ENCODE measurements at regions not wholly inside any gene's neighbourhood (a gene's known extent, or its start where the extent isn't known, plus 50 kb on each side); places are given as distances from the start of the nearest gene placed in this dataset.
A peak's percentile ranks its signal among the peaks of the same experiment; 100 is the strongest.

GRCh38 chr2:163247847-163248220, 409.3 kb upstream of the KCNH7 start:
- H3K36me3 Mint-ChIP-seq (ENCODE audit: low read depth): no peaks in the 10 kb centered on the region
- H3K9me3 Mint-ChIP-seq: no peaks in the 10 kb centered on the region
- no peaks in the 10 kb centered on the region for H3K4me1 Mint-ChIP-seq
- H3K27ac Mint-ChIP-seq: no peak overlapping the region
- H3K4me3 Mint-ChIP-seq: no peak overlapping the region
- TF ChIP-seq CTCF (IDR thresholded peaks at IDR 0.05; ENCODE audit: unreplicated experiment in 3 of 3): no peak
- no peaks in the 10 kb centered on the region for H3K27me3 Mint-ChIP-seq (ENCODE audit: low read depth)

DNA sequence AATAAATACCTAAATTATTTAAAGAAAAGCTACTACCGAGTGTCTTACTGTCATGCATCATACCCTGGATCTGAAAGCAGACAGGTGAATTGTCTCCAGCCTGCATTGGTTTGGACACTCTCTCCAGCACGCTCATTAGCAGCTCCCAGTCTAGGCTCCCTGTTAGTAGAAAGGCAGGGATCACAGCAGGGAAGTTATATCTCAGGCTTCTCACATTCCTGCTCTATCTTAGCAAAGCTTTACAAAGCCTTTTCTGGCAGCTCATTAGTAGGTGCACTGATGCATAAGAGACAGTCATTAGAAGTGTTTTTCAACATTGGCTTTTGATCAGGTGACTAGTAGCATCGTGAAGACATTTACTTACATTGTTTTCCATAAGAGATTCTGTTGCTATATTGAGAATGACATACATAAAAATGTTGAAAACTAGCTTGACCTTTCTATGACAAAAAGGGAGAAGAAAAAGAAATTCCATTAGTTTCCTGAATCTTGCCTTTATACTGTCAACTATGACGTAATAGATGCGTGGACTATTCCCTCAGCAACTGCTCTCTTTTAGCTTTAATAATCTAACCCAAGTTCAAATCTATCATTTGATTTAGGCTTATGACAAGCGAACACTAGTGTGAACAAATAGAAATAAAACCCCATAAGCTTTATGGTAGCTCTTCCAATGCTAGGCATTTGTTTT, 408.7 kb upstream of the KCNH7 start:
- Mint-ChIP-seq H3K9me3 (no peaks in the 10 kb centered on the region), H3K4me3 (no peak overlapping the region), H3K27ac (peak overlapping the region in 1 of 3 experiments; percentile 22), H3K27me3 (ENCODE audit: low read depth) (no peaks in the 10 kb centered on the region), H3K4me1 (no peaks in the 10 kb centered on the region), H3K36me3 (ENCODE audit: low read depth) (no peaks in the 10 kb centered on the region)
- no peak for TF ChIP-seq CTCF (IDR thresholded peaks at IDR 0.05; ENCODE audit: unreplicated experiment in 3 of 3)

DNA sequence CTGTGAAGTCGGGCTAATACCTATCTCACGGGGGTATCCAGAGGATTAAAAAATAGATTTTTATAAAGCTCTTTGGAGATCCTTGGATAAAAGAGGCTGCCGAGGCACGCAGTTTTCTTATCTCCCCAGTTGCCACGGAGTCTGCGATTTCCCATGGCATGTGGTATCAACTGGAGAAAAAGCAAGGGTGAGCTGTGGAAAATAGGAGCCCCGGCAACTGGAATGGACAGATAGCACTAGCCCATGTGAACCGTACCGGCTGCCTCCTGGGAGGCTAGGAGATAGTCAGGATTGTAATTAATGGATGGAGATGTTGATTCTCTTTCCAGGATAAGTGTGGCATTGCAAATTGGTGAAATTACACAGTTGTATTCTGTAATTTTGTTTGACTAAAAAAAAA, 407.6 kb upstream of the KCNH7 start:
- no peak overlapping the region for H3K4me3 Mint-ChIP-seq
- peaks cover 4% of the 10 kb centered on the region for H3K9me3 Mint-ChIP-seq
- no peak for TF ChIP-seq CTCF (IDR thresholded peaks at IDR 0.05; ENCODE audit: unreplicated experiment in 3 of 3)
- H3K27me3 Mint-ChIP-seq (ENCODE audit: low read depth): no peaks in the 10 kb centered on the region
- no peaks in the 10 kb centered on the region for H3K4me1 Mint-ChIP-seq
- H3K27ac Mint-ChIP-seq: no peak overlapping the region
- no peaks in the 10 kb centered on the region for H3K36me3 Mint-ChIP-seq (ENCODE audit: low read depth)

- Mint-ChIP-seq H3K27me3 (ENCODE audit: low read depth) (no peaks in the 10 kb centered on the region), H3K9me3 (peaks cover 16% of the 10 kb centered on the region), H3K4me3 (no peak overlapping the region), H3K4me1 (no peaks in the 10 kb centered on the region), H3K36me3 (ENCODE audit: low read depth) (no peaks in the 10 kb centered on the region), H3K27ac (no peak overlapping the region)
- no peak for TF ChIP-seq CTCF (IDR thresholded peaks at IDR 0.05; ENCODE audit: unreplicated experiment in 3 of 3)
Observed at GRCh38 chr2:163236553-163236952, 398.0 kb upstream of the KCNH7 start.

- no peaks in the 10 kb centered on the region for H3K36me3 Mint-ChIP-seq (ENCODE audit: low read depth)
Observed at GRCh38 chr2:163231666-163232065, 393.1 kb upstream of the KCNH7 start.

More at GRCh38 chr2:163231666-163232065, 393.1 kb upstream of the KCNH7 start:
- Mint-ChIP-seq H3K27ac (no peak overlapping the region), H3K9me3 (no peaks in the 10 kb centered on the region), H3K27me3 (ENCODE audit: low read depth) (no peaks in the 10 kb centered on the region), H3K4me3 (no peak overlapping the region), H3K4me1 (no peaks in the 10 kb centered on the region)
- no peak for TF ChIP-seq CTCF (IDR thresholded peaks at IDR 0.05; ENCODE audit: unreplicated experiment in 3 of 3)

Measured in nephron (organoid).